HEK293T (cell line): ENCODE measurements at regions not wholly inside any gene's neighbourhood (a gene's known extent, or its start where the extent isn't known, plus 50 kb on each side); places are given as distances from the start of the nearest gene placed in this dataset.

Source experiments
- CTCF ChIA-PET: fragments of 350-600 bp; formaldehyde crosslinking; extraction: SDS; loops from one replicate; lab custom pipeline; 2021; ENCODE audit warnings: antibody characterized with exemption, inconsistent platforms; lab: Yijun Ruan, JAX
- POLR2A ChIA-PET: fragments of 350-600 bp; formaldehyde crosslinking; extraction: SDS; loops from one replicate; lab custom pipeline; 2020; ENCODE audit warnings: antibody characterized with exemption, inconsistent platforms; lab: Yijun Ruan, JAX
- DNase-seq: peaks from one replicate; pipeline ENCODE4 v3.0.0; 2012; ENCODE audit warnings: mixed read lengths; ENCODE audit errors: extremely low spot score
- ARNT ChIP-seq: fragments of 450-650 bp; IDR thresholded peaks from 2 replicates; pipeline ENCODE4 v1.6.1; 2017; ENCODE audit warnings: mild to moderate bottlenecking
- BHLHE40 ChIP-seq: fragments of 450-650 bp; IDR thresholded peaks from 2 replicates; pipeline ENCODE4 v1.6.1; 2016; ENCODE audit warnings: mild to moderate bottlenecking, moderate library complexity, borderline replicate concordance
- CTBP1 ChIP-seq: fragments of 450-650 bp; IDR thresholded peaks from 2 replicates; pipeline ENCODE4 v1.6.1; 2016; ENCODE audit warnings: borderline replicate concordance
- ELF4 ChIP-seq: fragments of 450-650 bp; IDR thresholded peaks from 2 replicates; pipeline ENCODE4 v1.6.1; 2017; ENCODE audit warnings: antibody characterized with exemption
- FOXA1 ChIP-seq: fragments of 450-650 bp; IDR thresholded peaks from 2 replicates; pipeline ENCODE4 v1.6.1; 2016; ENCODE audit warnings: mild to moderate bottlenecking
- FOXK2 ChIP-seq: fragments of 450-650 bp; IDR thresholded peaks from 2 replicates; pipeline ENCODE4 v1.6.1; 2016; ENCODE audit warnings: mild to moderate bottlenecking
- FOXM1 ChIP-seq: fragments of 450-650 bp; IDR thresholded peaks from 2 replicates; pipeline ENCODE4 v1.6.1; 2017; ENCODE audit warnings: mild to moderate bottlenecking, borderline replicate concordance
- HDGF ChIP-seq: fragments of 450-650 bp; IDR thresholded peaks from 2 replicates; pipeline ENCODE4 v1.6.1; 2017; ENCODE audit warnings: antibody characterized with exemption, borderline replicate concordance
- L3MBTL2 ChIP-seq: fragments of 450-650 bp; conservative IDR thresholded peaks from 2 replicates; pipeline ENCODE4 v1.6.1; 2016; ENCODE audit warnings: mild to moderate bottlenecking
- LEF1 ChIP-seq: fragments of 450-650 bp; IDR thresholded peaks from 2 replicates; pipeline ENCODE4 v1.6.1; 2017; ENCODE audit warnings: mild to moderate bottlenecking, borderline replicate concordance
- NFRKB ChIP-seq: fragments of 450-650 bp; IDR thresholded peaks from 2 replicates; pipeline ENCODE4 v1.6.1; 2016; ENCODE audit warnings: mild to moderate bottlenecking, moderate library complexity
- PKNOX1 ChIP-seq: fragments of 450-650 bp; IDR thresholded peaks from 2 replicates; pipeline ENCODE4 v1.6.1; 2016
- SP1 ChIP-seq: fragments of 450-650 bp; IDR thresholded peaks from 2 replicates; pipeline ENCODE4 v1.6.1; 2017
- SUZ12 ChIP-seq: fragments of 450-650 bp; IDR thresholded peaks from 2 replicates; pipeline ENCODE4 v1.6.1; 2016; ENCODE audit warnings: mild to moderate bottlenecking
- TARDBP ChIP-seq: fragments of 450-650 bp; IDR thresholded peaks from 2 replicates; pipeline ENCODE4 v1.6.1; 2016
- ZNF384 ChIP-seq: fragments of 450-650 bp; IDR thresholded peaks from 2 replicates; pipeline ENCODE4 v1.6.1; 2016

- TF ChIP-seq LEF1 (no peak), TARDBP (no peak), PKNOX1 (no peak), BHLHE40 (no peak), SP1 (no peak), FOXA1 (no peak), ARNT (no peak), L3MBTL2 (no peak)
- DNase-seq: no peak
- CTCF ChIA-PET: interaction anchor here (0.5 to 1.3 kb wide), 4 partner anchors 11 to 1581 kb away, joined by 3 to 4 read pairs (median 4); partner anchors contain the start of gene NECTIN1
- POLR2A ChIA-PET: no interaction called here
Measured at GRCh38 chr11:120001178-120002090, 136.5 kb downstream of the TRIM29 start.

DNA sequence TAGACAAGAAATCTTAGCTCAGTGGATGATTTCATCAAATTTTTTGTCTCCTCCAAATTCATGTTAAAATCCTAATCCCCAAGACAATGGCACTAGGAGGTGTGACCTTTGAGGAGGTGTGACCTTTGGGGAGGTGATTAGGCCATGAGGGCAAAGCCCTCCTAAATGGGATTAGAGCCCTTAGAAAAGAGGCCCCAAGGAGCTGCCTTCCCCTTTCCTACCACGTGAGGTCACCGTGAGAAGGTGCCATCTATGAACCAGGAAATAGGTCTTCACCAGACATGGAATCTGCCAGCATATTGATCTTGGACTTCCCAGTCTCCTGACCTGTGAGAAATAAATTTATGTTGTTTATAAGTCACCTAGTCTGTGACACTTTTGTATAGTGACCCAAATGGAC, 138.7 kb downstream of the TRIM29 start:
- TF ChIP-seq ARNT (no peak), HDGF (no peak), ZNF384 (no peak), FOXM1 (no peak), PKNOX1 (no peak), TARDBP (no peak), LEF1 (no peak), CTBP1 (no peak), ELF4 (no peak), FOXA1 (no peak), SP1 (no peak), NFRKB (no peak), SUZ12 (no peak), L3MBTL2 (no peak), FOXK2 (no peak), BHLHE40 (no peak)
- no peak for DNase-seq
- POLR2A ChIA-PET: no interaction called here
- CTCF ChIA-PET: no interaction called here

DNA sequence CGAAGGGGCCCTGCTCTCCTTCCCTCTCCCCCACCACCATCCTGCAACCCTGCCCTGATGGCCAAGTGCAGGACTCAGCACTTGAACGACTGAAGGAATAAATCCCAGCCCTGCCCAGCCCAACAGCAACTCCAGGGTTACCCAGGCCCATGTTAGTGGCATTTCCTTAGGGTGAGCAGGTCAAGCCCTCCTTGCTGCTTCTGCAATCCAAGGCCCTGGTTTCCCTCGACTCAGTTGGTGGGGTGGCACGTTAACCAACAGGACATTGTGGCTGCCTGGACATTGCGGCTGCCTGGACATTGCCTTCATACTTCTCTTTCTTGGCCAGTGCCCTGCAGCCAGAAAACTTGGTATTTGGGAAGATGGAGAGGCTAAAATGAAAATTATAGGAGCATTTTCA, 141.4 kb downstream of the TRIM29 start:
- POLR2A ChIA-PET: no interaction called here
- CTCF ChIA-PET: no interaction called here

DNA sequence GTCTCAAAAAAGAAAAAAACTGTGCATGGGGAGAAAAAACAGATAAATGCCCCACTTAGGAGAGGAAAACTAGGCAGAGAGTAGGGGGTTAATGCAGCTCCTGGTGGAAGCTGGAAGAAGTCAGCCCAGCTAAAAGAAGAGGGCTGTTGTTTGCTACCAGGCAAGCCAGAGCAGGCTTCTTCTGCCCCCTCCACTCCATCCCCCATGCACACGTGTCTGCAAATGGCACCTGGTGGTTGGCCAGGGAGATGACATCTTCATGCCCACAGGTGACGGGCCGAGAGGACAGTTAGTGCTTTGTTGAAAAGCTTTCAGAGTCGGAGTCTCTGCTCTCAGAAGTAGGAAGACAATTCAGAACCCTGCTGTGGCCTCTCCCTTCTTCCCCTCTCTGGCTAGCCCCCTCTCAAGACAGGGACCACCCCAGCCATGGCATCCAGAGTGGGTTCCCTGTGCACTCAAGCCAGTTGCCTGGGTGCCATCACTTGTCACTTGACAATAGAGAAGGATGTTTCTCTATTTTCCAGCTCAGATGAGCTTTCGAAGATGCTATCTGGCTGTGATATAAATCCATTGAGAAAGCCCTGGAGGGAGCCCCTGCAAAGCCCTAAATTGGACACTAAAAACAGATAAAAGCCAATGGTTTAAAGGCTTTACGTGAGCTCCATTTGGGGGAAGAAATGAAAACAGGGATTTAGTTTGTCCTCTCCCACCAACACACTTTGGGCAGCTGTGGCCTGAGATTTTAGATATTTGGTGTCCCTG, 142.0 kb downstream of the TRIM29 start:
- ChIA-PET CTCF (no interaction called here), POLR2A (no interaction called here)

More for the DNA sequence above, 141.4 kb downstream of the TRIM29 start:
- no peak for DNase-seq
- TF ChIP-seq SUZ12: no peak

DNA sequence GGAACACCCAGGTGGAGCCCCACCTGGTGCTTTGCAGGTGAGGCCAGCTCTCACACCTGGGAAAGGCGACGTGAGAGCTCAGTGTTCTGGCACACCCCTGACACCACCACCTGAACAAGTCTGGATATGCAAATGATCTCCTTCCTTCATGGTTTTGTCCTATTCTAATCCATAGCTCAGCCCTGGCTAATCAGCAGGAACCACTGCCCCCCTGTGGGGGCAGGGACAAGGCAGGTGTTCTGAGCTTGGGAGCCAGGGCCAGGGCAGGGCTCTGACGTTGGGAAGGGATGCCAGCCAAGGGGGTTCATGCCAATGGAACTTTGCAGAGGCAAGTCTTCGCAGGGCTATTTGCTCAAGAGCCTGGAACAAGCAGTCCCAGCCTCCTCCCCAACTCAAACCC, 144.2 kb downstream of the TRIM29 start:
- ChIA-PET POLR2A (no interaction called here), CTCF (interaction anchor here (0.8 kb wide), 1 partner anchor 272 kb away, joined by 3 read pairs; no protein-coding TSS in a partner anchor)
- DNase-seq: no peak
- TF ChIP-seq HDGF (no peak), SP1 (no peak), ZNF384 (no peak), TARDBP (no peak), ELF4 (no peak), SUZ12 (no peak), FOXK2 (no peak), LEF1 (no peak), NFRKB (no peak), PKNOX1 (no peak), FOXM1 (no peak)

More for the DNA sequence above, 142.0 kb downstream of the TRIM29 start:
- TF ChIP-seq ARNT (no peak), L3MBTL2 (no peak), FOXM1 (no peak), ZNF384 (no peak), HDGF (no peak), CTBP1 (no peak), TARDBP (no peak), BHLHE40 (no peak), FOXK2 (no peak), ELF4 (no peak), SUZ12 (no peak), SP1 (no peak), NFRKB (no peak), FOXA1 (no peak)
- DNase-seq: no peak
